K562 (cell line): ENCODE measurements at regions not wholly inside any gene's neighbourhood (a gene's known extent, or its start where the extent isn't known, plus 50 kb on each side); places are given as distances from the start of the nearest gene placed in this dataset.

Source experiments
- EZH2 ChIP-seq: IDR thresholded peaks from 2 replicates; pipeline ENCODE4 v1.6.1; 2012; ENCODE audit warnings: low read depth, mild to moderate bottlenecking, inconsistent platforms, low read length, borderline replicate concordance
- NBN ChIP-seq: fragments of 450-650 bp; IDR thresholded peaks from 2 replicates; pipeline ENCODE4 v1.6.1; 2016; ENCODE audit warnings: low read depth, mild to moderate bottlenecking
- SAP30 ChIP-seq: fragments of 200-600 bp; sonication (generic); IDR thresholded peaks from 2 replicates; pipeline ENCODE4 v1.6.1; 2012; ENCODE audit warnings: borderline replicate concordance, low read depth, mild to moderate bottlenecking, moderate library complexity, low read length, control low read depth, inconsistent platforms; ENCODE audit not compliant: insufficient read depth, poor library complexity, severe bottlenecking
- TF ChIP-seq, protein P1 (sequence below): sonication (generic); formaldehyde crosslinking; IDR thresholded peaks from 2 replicates; pipeline ENCODE4 v1.8.1; 2023; ENCODE audit warnings: mild to moderate bottlenecking, missing genetic modification reagents

DNA sequence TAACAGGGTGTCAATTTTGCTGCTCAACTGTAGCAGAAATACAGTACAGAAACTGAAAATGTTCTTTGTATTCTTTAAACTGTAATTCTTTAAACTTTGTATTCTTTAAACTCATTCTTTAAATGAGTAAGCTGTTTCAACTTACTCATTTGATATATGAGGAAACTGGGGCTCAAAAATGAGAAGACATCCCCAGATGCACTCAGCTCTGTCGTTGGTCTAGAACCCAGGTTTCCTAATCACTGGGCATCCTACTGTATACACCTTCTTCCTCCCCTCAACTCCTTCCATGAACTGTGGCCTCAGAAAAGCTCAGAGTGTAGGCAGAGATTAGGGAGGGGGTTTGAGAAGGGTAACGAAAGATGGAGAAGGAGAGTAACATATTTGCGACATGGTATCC is 136.5 kb upstream of the MAST4 start:
- TF ChIP-seq SAP30 (no peak), NBN (no peak), EZH2 (no peak)
- TF ChIP-seq, protein P1, sequence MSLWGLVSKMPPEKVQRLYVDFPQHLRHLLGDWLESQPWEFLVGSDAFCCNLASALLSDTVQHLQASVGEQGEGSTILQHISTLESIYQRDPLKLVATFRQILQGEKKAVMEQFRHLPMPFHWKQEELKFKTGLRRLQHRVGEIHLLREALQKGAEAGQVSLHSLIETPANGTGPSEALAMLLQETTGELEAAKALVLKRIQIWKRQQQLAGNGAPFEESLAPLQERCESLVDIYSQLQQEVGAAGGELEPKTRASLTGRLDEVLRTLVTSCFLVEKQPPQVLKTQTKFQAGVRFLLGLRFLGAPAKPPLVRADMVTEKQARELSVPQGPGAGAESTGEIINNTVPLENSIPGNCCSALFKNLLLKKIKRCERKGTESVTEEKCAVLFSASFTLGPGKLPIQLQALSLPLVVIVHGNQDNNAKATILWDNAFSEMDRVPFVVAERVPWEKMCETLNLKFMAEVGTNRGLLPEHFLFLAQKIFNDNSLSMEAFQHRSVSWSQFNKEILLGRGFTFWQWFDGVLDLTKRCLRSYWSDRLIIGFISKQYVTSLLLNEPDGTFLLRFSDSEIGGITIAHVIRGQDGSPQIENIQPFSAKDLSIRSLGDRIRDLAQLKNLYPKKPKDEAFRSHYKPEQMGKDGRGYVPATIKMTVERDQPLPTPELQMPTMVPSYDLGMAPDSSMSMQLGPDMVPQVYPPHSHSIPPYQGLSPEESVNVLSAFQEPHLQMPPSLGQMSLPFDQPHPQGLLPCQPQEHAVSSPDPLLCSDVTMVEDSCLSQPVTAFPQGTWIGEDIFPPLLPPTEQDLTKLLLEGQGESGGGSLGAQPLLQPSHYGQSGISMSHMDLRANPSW (CRISPR knock-in tag): no peak
